ENCODE measurements at regions not wholly inside any gene's neighbourhood (a gene's known extent, or its start where the extent isn't known, plus 50 kb on each side); places are given as distances from the start of the nearest gene placed in this dataset.

GRCh38 chr11:122342089-122342744, 226.2 kb upstream of the BLID start:
- DNase-seq: no peak

- no peak for DNase-seq
Observed at GRCh38 chr11:122341477-122341876, 225.5 kb upstream of the BLID start.

DNA sequence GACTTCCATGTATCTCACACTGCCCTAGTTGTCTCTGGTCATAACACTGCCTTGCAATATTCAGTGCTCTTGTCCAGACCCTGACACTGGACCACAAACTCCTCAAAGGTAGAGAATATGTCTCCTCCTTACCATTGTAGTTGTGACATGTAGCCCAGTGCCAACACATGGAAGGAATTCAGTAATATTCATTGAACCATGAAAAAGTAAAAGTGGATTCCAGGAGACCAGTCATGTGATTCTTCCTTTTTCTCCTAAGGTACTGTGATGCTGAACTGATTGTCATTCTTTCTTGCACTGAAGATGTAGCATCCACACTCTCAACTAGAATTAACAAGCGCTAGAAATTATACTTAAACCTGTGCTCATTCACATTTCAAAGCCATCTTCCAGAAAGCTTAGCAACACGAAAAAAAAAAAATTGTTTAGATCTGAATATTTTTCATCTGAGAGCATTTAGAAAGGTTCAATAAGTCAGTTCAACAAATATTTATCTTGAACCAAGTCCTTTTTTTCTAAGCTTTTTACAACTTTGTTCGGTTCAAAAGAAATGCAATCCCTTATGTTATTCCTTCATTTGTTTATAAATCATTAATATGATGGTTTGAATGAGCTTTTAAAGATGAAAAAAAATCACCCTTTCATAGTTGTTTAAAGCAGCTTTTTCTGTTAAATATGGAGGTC, 224.7 kb upstream of the BLID start:
- no peak for DNase-seq

DNA sequence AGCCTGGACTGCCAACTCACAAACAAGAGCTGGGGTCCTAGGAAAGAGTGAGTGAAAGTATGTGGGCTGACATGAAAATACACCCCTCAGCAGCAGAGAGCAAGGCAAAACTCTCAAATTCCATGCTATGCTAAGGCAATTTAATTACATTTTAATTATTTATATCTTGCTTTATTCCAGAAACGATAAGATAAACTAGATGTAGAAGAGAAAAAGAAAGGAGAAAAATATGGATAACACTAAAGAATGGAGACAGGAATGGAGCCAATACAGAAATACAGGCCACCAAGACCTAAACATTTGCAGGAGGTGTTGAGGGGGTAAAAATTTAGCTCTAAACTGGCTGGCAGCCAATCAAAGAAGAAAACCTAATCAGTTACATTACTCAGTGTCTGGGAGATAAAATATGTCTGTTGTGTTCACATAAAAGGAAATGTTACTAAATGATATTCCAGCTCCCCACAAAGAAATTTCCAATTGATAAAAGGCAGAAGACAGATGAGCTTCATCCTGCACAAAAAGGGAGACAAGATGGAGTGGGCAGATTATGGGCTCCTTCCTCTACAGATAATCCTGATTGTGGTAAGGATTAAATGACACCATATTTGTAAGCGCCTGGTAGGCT, 223.5 kb upstream of the BLID start:
- no peak for DNase-seq

DNA sequence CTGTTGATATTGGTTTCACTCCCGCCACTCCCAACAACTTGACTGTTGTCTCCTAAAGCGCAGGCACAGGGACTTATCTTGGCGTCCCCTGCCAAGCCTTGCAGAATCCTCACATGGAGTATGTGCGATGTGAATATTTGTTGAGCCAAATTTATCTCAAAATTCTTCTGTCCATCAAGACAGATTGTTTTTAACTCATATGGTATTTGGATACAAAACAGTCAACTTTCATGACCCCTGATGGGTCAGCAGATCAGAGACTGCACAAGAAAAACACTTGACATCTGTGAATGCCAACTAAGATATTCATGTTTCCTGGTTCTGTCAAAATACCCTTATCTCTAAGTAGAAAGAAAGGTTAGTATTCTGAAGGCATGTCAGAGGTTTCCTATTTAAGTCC, 221.7 kb upstream of the BLID start:
- no peak for DNase-seq

DNA sequence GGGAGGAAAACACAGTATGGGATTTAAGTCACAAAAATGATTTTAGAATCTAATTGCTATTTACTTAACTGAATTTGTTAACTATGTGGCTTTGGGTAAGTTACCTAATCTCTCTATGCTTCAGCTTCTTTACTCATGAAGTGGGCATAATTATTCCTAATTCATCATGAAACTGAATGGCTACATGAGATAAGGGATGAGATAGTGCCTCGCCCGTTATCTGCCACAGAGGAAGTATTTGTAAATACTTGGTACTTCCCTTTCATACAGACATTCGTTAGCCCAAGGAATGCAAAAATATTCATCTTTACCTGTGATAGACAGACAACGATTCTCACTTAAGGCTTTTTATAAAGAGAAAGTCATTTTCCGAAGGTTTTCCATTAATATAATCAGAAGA, 221.2 kb upstream of the BLID start:
- DNase-seq: no peak

DNA sequence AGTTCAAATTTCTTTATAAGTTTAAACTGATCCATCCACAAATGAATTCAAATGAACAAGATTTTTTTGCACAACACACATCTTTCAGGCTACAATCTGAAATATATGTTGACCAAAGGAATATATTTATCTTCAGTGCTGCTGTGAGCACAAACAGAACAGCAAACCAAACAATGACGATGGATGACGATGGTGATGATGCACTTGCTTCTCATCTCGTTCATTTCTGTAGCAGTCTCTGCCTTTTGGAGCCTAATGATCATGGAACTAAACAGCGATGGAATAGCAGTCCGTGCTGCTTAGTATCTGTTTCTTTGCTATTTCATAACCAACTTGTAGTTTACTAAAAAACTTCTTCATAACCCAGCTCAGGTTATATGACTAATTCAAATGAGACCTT, 220.7 kb upstream of the BLID start:
- no peak for DNase-seq

DNA sequence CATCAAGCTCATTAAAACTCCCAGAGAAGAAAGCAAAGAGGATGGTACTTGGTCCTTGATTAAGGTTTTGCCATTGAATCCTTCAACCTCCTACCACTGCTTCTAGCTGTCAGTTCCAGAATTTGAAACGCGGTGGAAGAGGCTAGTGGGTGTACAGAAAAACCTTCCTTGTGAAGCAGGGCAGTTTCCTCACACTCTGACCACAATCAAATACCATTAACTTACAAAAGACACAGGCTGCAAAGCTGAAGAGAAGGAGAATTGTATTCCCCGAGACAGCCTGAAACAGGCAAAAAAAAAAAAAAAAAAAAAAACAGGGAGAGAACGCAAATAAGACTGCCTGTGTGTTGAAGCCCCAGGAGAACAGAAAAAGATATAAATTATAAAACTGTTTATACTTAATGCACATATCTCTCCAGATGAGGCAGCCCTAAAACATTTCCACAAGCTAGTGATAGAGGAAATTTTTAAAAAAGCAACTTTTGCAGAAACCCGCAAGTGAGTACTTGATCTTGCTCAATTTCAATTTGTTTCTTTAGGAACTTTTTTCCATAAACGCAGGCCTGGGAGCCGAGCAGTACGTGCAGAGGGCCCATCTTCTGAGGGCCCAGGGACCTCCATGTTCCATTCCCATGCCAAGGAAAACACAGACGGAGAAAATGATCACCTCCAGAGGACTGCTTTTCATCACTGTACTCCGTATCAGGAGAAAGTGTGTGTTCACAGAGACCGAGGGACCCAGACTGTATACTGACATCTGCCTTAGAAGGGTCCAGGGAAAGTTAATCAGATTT, 218.7 kb upstream of the BLID start:
- DNase-seq: no peak

- DNase-seq: no peak
Observed at GRCh38 chr11:122333467-122333866, 217.5 kb upstream of the BLID start.

DNA sequence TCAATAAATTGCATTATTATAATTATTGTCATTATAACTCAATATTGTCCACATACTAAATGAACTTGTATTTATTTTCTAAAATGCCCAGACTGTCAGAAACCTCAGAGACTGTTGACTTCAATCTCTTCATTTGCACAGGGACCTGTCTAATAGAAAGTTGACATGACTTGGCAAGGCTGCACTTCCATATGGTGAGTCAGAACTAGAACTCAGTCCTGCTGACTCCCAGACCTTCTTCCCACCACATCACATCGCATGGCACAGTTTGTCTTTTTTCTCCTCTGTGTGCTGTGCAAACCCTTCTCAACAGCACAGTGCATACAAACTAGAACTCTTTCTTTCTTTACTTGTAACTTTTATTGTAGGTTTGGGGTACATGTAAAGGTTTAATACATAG, 215.1 kb upstream of the BLID start:
- no peak for DNase-seq

- no peak for DNase-seq
Observed at GRCh38 chr11:122330279-122330965, 214.4 kb upstream of the BLID start.

GRCh38 chr11:122327528-122327927, 211.5 kb upstream of the BLID start:
- no peak for DNase-seq

DNA sequence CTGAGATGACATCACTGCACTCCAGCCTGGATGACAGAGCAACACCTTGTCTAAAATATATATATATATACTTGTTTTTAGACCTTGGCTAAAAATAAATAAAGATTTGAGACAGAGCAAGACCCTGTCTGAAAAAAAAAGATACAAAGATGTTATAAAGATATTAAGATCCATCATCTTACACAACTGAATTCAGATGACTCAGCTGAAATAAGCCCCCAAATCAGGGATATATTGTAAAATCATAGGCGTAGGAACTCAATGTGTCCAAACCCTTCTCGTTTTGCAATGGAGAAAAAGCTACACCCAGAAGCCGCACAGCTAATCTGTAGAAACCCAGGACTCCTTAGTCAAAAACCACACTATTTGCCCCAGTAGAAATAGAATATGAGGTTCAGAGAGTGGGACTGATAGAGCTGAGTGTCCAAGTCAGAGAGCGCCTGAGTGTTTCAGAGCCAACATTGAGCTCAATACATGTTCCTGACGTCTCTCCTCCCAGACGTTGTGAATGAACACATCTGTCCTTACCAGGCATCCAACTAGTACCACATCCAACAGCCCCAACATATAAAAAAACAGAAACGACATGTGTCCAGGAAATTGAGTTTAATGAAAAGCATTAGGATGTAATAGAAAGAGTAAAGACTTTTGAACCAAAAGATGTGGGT, 207.9 kb upstream of the BLID start:
- no peak for DNase-seq

- no peak for DNase-seq
Observed at GRCh38 chr11:122322329-122322728, 206.3 kb upstream of the BLID start.

- no peak for DNase-seq
Observed at GRCh38 chr11:122320671-122321070, 204.7 kb upstream of the BLID start.

GRCh38 chr11:122319691-122320620, 203.9 kb upstream of the BLID start:
- DNase-seq: peak; percentile 72 to 75

DNA sequence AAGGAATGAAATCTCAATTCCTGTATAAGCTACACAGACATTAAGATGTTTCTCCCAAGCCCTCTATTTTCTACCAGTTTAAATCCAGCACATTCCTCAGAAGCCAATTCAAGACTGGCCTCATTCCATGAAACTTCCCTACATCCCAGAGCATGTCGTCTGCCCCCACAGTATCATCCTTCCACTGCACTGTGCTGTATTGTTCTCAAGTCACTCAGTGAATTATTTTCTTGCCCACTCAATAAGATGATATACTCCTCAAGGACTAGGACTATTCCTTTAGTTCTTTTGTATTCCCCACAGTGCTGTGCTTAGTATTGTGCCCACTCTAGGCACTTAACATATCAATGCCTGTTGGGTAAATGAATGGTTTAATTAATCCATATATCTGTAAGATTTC, 203.1 kb upstream of the BLID start:
- no peak for DNase-seq

- no peak for DNase-seq
Observed at GRCh38 chr11:122317305-122317704, 201.3 kb upstream of the BLID start.

DNA sequence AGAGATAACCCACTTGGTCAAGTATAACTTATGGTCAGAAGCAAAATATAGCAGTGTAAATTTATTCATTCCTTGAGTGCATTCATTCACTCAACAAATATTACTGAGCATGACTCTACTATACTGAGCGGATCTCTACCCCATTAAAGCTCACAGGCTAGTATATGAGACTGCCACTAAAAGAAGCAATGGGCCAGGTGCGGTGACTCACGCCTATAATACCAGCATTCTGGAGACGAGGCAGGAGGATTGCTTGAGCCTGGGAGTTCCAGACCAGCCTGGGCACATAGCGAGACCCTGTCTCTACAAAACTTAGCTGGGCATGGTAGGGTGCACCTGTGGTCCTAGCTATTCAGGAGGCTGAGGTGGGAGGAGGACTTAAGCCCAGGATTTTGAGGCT, 197.6 kb upstream of the BLID start:
- DNase-seq: no peak

DNA sequence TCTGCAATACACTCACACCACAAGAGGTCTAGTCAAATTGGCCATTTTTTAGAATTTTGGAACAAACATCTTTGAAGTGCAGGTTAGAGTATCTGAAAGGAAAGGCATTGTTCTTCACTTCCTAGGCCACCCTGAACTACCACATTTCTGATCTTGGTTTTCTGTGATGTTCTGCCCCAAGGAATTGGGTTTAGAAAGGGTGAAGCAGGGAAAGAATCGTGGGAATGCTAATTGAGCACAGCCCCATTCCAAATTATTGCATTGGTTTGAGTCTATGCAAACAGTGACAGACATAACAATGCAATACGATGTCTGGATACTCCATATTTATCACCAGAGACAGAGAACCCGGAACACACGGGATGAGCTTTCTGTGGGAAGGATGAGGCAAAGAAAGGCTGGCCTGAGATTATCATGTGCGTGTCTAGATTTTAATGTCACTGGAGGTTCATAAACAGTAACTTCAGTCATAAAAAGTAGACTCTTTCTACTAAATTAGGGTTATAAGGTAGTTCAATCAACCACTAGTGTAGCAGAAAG, 195.3 kb upstream of the BLID start:
- DNase-seq: no peak

- DNase-seq: no peak
Observed at GRCh38 chr11:122310766-122311165, 194.8 kb upstream of the BLID start.
